ENCODE measurements at regions not wholly inside any gene's neighbourhood (a gene's known extent, or its start where the extent isn't known, plus 50 kb on each side); places are given as distances from the start of the nearest gene placed in this dataset.

GRCh38 chr3:146972726-146973125, 367.6 kb upstream of the PLSCR5 start:
- TF ChIP-seq SIN3A (IDR thresholded peaks at IDR 0.05; ENCODE audit: low read depth, low read length) (no peak), KLF5 (IDR thresholded peaks at IDR 0.05; ENCODE audit: partially characterized antibody) (no peak), ZNF384 (IDR thresholded peaks at IDR 0.05; ENCODE audit: borderline replicate concordance, low read depth, low read length) (no peak), NFYA (IDR thresholded peaks at IDR 0.05; ENCODE audit: borderline replicate concordance, low read depth, low read length) (no peak), BHLHE40 (IDR thresholded peaks at IDR 0.05; ENCODE audit: borderline replicate concordance in 1 of 2, low read depth in 2 of 2, low read length in 1 of 2) (no peak), ZNF687 (IDR thresholded peaks at IDR 0.05) (no peak), GATAD2B (conservative IDR thresholded peaks at IDR 0.05; ENCODE audit: low read depth) (no peak), GABPA (IDR thresholded peaks at IDR 0.05; ENCODE audit: low read depth) (no peak), RELB (IDR thresholded peaks at IDR 0.05; ENCODE audit: low read depth) (no peak), RUNX3 (IDR thresholded peaks at IDR 0.05; ENCODE audit: low read length) (no peak), KAT2A (conservative IDR thresholded peaks at IDR 0.05; ENCODE audit: control insufficient read depth, low read depth, low read length) (no peak), MYC (IDR thresholded peaks at IDR 0.05; ENCODE audit: insufficient read depth, insufficient read length, insufficient replicate concordance, low read length, severe bottlenecking) (no peak)
- TF ChIP-seq, protein P1, sequence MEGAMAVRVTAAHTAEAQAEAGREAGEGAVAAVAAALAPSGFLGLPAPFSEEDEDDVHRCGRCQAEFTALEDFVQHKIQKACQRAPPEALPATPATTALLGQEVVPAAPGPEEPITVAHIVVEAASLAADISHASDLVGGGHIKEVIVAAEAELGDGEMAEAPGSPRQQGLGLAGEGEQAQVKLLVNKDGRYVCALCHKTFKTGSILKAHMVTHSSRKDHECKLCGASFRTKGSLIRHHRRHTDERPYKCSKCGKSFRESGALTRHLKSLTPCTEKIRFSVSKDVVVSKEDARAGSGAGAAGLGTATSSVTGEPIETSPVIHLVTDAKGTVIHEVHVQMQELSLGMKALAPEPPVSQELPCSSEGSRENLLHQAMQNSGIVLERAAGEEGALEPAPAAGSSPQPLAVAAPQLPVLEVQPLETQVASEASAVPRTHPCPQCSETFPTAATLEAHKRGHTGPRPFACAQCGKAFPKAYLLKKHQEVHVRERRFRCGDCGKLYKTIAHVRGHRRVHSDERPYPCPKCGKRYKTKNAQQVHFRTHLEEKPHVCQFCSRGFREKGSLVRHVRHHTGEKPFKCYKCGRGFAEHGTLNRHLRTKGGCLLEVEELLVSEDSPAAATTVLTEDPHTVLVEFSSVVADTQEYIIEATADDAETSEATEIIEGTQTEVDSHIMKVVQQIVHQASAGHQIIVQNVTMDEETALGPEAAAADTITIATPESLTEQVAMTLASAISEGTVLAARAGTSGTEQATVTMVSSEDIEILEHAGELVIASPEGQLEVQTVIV (IDR thresholded peaks at IDR 0.05; ENCODE audit: borderline replicate concordance, partially characterized antibody) = no peak
- Histone ChIP-seq H3K9ac (ENCODE audit: control insufficient read depth, insufficient read depth, low read length) (no peak overlapping the region), H3K36me3 (ENCODE audit: control insufficient read depth in 2 of 2, insufficient read depth in 2 of 2, low read length in 1 of 2) (no peaks in the 10 kb centered on the region), H2AFZ (ENCODE audit: control insufficient read depth, low read depth, low read length) (no peak overlapping the region), H3K9me3 (replicated peaks; ENCODE audit: control insufficient read depth, insufficient read depth, low read length) (no peaks in the 10 kb centered on the region), H3K27me3 (replicated peaks in 1 of 2; ENCODE audit: control insufficient read depth in 2 of 2, insufficient read depth in 2 of 2, low read length in 1 of 2) (no peaks in the 10 kb centered on the region), H3K4me1 (ENCODE audit: control insufficient read depth, insufficient read depth, low read length) (no peaks in the 10 kb centered on the region), H3K79me2 (ENCODE audit: control insufficient read depth, insufficient read depth, low read length) (no peaks in the 10 kb centered on the region), H3K27ac (ENCODE audit: control insufficient read depth, insufficient read depth) (no peak overlapping the region), H3K4me3 (no peak overlapping the region), H3K4me2 (ENCODE audit: control insufficient read depth, insufficient read depth) (no peak overlapping the region), H4K20me1 (ENCODE audit: control insufficient read depth, insufficient read depth) (no peaks in the 10 kb centered on the region)
- FAIRE-seq (no peak), DNase-seq (ENCODE audit: low read depth, low spot score) (no peak), ATAC-seq (no peak)
- ChIA-PET POLR2A (no interaction called here), SMC1A (ENCODE audit: uncharacterized antibody, unreplicated experiment) (interaction anchor here (0.9 kb wide), 1 partner anchor 15 kb away, joined by 3 read pairs; no protein-coding TSS in a partner anchor), RAD21 (ENCODE audit: unreplicated experiment) (no interaction called here), CTCF (no interaction called here)
- WGBS (ENCODE audit: insufficient coverage, insufficient replicate concordance, low lambda C conversion rate, missing lambda C conversion rate) = 63% methylated on average over 1 of the region's 1 CpG
- in situ Hi-C loops (cut with MboI) = no loop called here
- intact Hi-C loops (cut with micrococcal nuclease; ENCODE audit: unreplicated experiment) = no loop called here
- BruUV-seq (replicated peaks) = no TSS peak
